ENCODE measurements at regions not wholly inside any gene's neighbourhood (a gene's known extent, or its start where the extent isn't known, plus 50 kb on each side); places are given as distances from the start of the nearest gene placed in this dataset.

- no peaks in the 10 kb centered on the region for H3K36me3 Mint-ChIP-seq
Measured at GRCh38 chr6:128757961-128758360, 125.0 kb upstream of the LAMA2 start.

GRCh38 chr6:128754658-128755256, 128.2 kb upstream of the LAMA2 start:
- ATAC-seq, result peak; percentile 78
- H3K36me3 Mint-ChIP-seq, result no peaks in the 10 kb centered on the region
- H3K27ac Mint-ChIP-seq, result no peak overlapping the region
- no peaks in the 10 kb centered on the region for H3K9me3 Mint-ChIP-seq
- H3K4me1 Mint-ChIP-seq, result no peaks in the 10 kb centered on the region
- H3K27me3 Mint-ChIP-seq, result no peaks in the 10 kb centered on the region
- no peak overlapping the region for H3K4me3 Mint-ChIP-seq

More at GRCh38 chr6:128757961-128758360, 125.0 kb upstream of the LAMA2 start:
- ATAC-seq, result no peak
- Mint-ChIP-seq H3K9me3 (no peaks in the 10 kb centered on the region), H3K27ac (no peak overlapping the region), H3K4me3 (no peak overlapping the region), H3K27me3 (no peaks in the 10 kb centered on the region), H3K4me1 (no peaks in the 10 kb centered on the region)

GRCh38 chr6:128743974-128744765, 138.8 kb upstream of the LAMA2 start:
- H3K9me3 Mint-ChIP-seq, result no peaks in the 10 kb centered on the region
- H3K4me1 Mint-ChIP-seq, result no peaks in the 10 kb centered on the region
- no peak overlapping the region for H3K4me3 Mint-ChIP-seq
- H3K27me3 Mint-ChIP-seq, result no peaks in the 10 kb centered on the region
- no peaks in the 10 kb centered on the region for H3K36me3 Mint-ChIP-seq
- ATAC-seq, result no peak
- no peak overlapping the region for H3K27ac Mint-ChIP-seq

GRCh38 chr6:128742900-128743299, 140.0 kb upstream of the LAMA2 start:
- Mint-ChIP-seq H3K4me1 (no peaks in the 10 kb centered on the region), H3K4me3 (no peak overlapping the region), H3K9me3 (no peaks in the 10 kb centered on the region), H3K27ac (no peak overlapping the region), H3K36me3 (no peaks in the 10 kb centered on the region), H3K27me3 (no peaks in the 10 kb centered on the region)
- no peak for ATAC-seq

- no peak for ATAC-seq
- Mint-ChIP-seq H3K4me3 (no peak overlapping the region), H3K4me1 (no peaks in the 10 kb centered on the region), H3K27ac (no peak overlapping the region), H3K9me3 (no peaks in the 10 kb centered on the region), H3K36me3 (no peaks in the 10 kb centered on the region), H3K27me3 (no peaks in the 10 kb centered on the region)
Measured at GRCh38 chr6:128740951-128741350, 142.0 kb upstream of the LAMA2 start.

GRCh38 chr6:128739112-128739511, 143.8 kb upstream of the LAMA2 start:
- H3K27ac Mint-ChIP-seq, result no peak overlapping the region
- H3K27me3 Mint-ChIP-seq, result no peaks in the 10 kb centered on the region
- ATAC-seq, result no peak
- H3K4me3 Mint-ChIP-seq, result no peak overlapping the region
- no peaks in the 10 kb centered on the region for H3K36me3 Mint-ChIP-seq
- no peaks in the 10 kb centered on the region for H3K4me1 Mint-ChIP-seq
- no peaks in the 10 kb centered on the region for H3K9me3 Mint-ChIP-seq

GRCh38 chr6:128738112-128738511, 144.8 kb upstream of the LAMA2 start:
- Mint-ChIP-seq H3K4me1 (no peaks in the 10 kb centered on the region), H3K27me3 (no peaks in the 10 kb centered on the region), H3K36me3 (no peaks in the 10 kb centered on the region), H3K9me3 (no peaks in the 10 kb centered on the region), H3K4me3 (no peak overlapping the region), H3K27ac (no peak overlapping the region)
- ATAC-seq, result no peak

GRCh38 chr6:128736780-128737179, 146.2 kb upstream of the LAMA2 start:
- Mint-ChIP-seq H3K27me3 (no peaks in the 10 kb centered on the region), H3K27ac (no peak overlapping the region), H3K4me1 (no peaks in the 10 kb centered on the region), H3K4me3 (no peak overlapping the region), H3K36me3 (no peaks in the 10 kb centered on the region), H3K9me3 (no peaks in the 10 kb centered on the region)
- no peak for ATAC-seq

GRCh38 chr6:128731249-128732165, 151.4 kb upstream of the LAMA2 start:
- ATAC-seq, result peak; percentile 42

GRCh38 chr6:128727500-128727899, 155.4 kb upstream of the LAMA2 start:
- ATAC-seq, result no peak
- Mint-ChIP-seq H3K27ac (no peak overlapping the region), H3K9me3 (no peaks in the 10 kb centered on the region), H3K4me1 (no peaks in the 10 kb centered on the region), H3K4me3 (no peak overlapping the region), H3K36me3 (no peaks in the 10 kb centered on the region), H3K27me3 (no peaks in the 10 kb centered on the region)

More at GRCh38 chr6:128731249-128732165, 151.4 kb upstream of the LAMA2 start:
- Mint-ChIP-seq H3K36me3 (no peaks in the 10 kb centered on the region), H3K9me3 (no peaks in the 10 kb centered on the region), H3K27ac (no peak overlapping the region), H3K4me1 (no peaks in the 10 kb centered on the region), H3K27me3 (no peaks in the 10 kb centered on the region), H3K4me3 (no peak overlapping the region)

GRCh38 chr6:128725271-128726233, 157.4 kb upstream of the LAMA2 start:
- no peak overlapping the region for H3K4me3 Mint-ChIP-seq

GRCh38 chr6:128724738-128725137, 158.2 kb upstream of the LAMA2 start:
- no peak for ATAC-seq
- H3K9me3 Mint-ChIP-seq, result no peaks in the 10 kb centered on the region
- no peaks in the 10 kb centered on the region for H3K36me3 Mint-ChIP-seq
- no peaks in the 10 kb centered on the region for H3K4me1 Mint-ChIP-seq
- no peak overlapping the region for H3K4me3 Mint-ChIP-seq
- no peak overlapping the region for H3K27ac Mint-ChIP-seq
- no peaks in the 10 kb centered on the region for H3K27me3 Mint-ChIP-seq

More at GRCh38 chr6:128725271-128726233, 157.4 kb upstream of the LAMA2 start:
- no peaks in the 10 kb centered on the region for H3K9me3 Mint-ChIP-seq
- no peaks in the 10 kb centered on the region for H3K36me3 Mint-ChIP-seq
- H3K27ac Mint-ChIP-seq, result no peak overlapping the region
- no peaks in the 10 kb centered on the region for H3K27me3 Mint-ChIP-seq
- H3K4me1 Mint-ChIP-seq, result no peaks in the 10 kb centered on the region
- no peak for ATAC-seq

- no peak overlapping the region for H3K4me3 Mint-ChIP-seq
- ATAC-seq, result no peak
- H3K27ac Mint-ChIP-seq, result no peak overlapping the region
- H3K27me3 Mint-ChIP-seq, result no peaks in the 10 kb centered on the region
- H3K4me1 Mint-ChIP-seq, result no peaks in the 10 kb centered on the region
- H3K36me3 Mint-ChIP-seq, result no peaks in the 10 kb centered on the region
- no peaks in the 10 kb centered on the region for H3K9me3 Mint-ChIP-seq
Measured at GRCh38 chr6:128723667-128724066, 159.3 kb upstream of the LAMA2 start.

GRCh38 chr6:128720891-128721290, 162.0 kb upstream of the LAMA2 start:
- H3K9me3 Mint-ChIP-seq, result no peaks in the 10 kb centered on the region
- H3K27me3 Mint-ChIP-seq, result no peaks in the 10 kb centered on the region
- no peak for ATAC-seq
- no peak overlapping the region for H3K27ac Mint-ChIP-seq
- no peak overlapping the region for H3K4me3 Mint-ChIP-seq
- H3K36me3 Mint-ChIP-seq, result no peaks in the 10 kb centered on the region
- H3K4me1 Mint-ChIP-seq, result no peaks in the 10 kb centered on the region
